GM12875 (cell line): ENCODE measurements at regions not wholly inside any gene's neighbourhood (a gene's known extent, or its start where the extent isn't known, plus 50 kb on each side); places are given as distances from the start of the nearest gene placed in this dataset.

Experiments used
- H3K4me3 ChIP-seq: one replicate; pipeline ENCODE4 v1.5.1; 2011; ENCODE audit warnings: low read depth, low read length, control low read depth
- CTCF ChIP-seq: IDR thresholded peaks from 2 replicates; pipeline ENCODE4 v1.5.1; 2011; ENCODE audit warnings: low read depth, mild to moderate bottlenecking, control low read depth, inconsistent platforms, low read length, moderate library complexity, borderline replicate concordance; ENCODE audit not compliant: insufficient read depth

- H3K4me3 ChIP-seq = no peak overlapping the region
- TF ChIP-seq CTCF = no peak
Observed at GRCh38 chr16:86681031-86681756, 102.8 kb downstream of the FOXL1 start.

- no peak overlapping the region for H3K4me3 ChIP-seq
- TF ChIP-seq CTCF = no peak
Observed at GRCh38 chr16:86681757-86682106, 103.4 kb downstream of the FOXL1 start.

GRCh38 chr16:86682219-86682904 lies 104.0 kb downstream of the FOXL1 start:
- H3K4me3 ChIP-seq = no peak overlapping the region
- TF ChIP-seq CTCF = no peak

DNA sequence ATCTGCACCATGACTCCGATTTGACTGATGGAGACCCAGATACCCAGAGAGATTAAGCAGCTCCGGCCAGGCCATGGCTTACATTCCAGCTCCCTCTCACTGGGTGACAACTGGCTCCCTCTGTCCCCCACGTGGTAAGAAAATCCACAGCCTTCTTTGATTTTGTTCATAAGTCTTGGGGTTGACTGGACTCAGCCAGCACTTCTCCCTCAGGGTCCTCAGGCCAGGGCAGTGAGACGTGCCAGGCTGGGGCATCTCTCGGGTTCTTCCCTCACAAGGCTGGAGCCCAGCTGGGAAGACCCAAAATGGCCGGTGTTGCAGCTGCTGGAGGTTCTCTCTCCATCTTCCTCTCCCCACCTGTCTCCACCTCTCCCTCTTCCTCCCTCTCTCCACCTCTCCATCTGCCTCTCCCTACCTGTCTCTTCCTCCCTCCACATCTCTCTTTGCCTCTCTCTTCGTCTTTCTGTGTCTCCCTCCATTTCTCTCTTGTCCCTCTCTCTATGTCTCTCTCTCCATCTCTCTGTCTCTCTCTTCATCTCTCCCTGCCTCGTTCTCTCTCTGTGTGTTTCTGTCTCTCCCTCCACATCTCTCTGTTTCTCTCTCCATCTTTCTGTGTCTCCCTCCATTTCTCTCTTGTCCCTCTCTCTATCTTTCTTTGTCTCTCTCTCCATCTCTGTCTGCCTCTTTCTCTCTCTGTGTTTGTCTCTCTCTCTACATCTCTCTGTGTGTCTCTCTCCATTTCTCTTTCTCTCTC lies 105.3 kb downstream of the FOXL1 start:
- no peak overlapping the region for H3K4me3 ChIP-seq
- no peak for TF ChIP-seq CTCF

- no peak for TF ChIP-seq CTCF
- no peak overlapping the region for H3K4me3 ChIP-seq
Observed at GRCh38 chr16:86685076-86685475, 106.7 kb downstream of the FOXL1 start.

DNA sequence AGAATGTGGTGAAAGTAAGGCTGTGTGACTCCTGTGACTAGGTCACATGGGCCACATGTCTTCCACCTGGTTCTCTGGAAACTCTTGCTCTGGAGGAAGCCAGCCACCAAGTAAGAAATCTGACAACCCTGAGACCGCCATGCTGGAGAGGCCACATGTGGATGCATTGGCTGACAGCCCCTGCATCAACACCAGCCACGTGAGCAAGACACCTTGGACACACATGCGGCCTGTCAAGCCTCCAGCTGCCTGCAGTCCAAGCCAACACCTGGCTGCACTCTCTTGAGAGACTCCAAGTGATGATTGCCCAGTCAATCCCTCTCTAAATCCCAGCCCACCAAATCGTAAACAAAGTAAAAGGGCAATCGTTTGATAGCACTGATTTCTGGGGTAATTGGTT lies 112.6 kb downstream of the FOXL1 start:
- TF ChIP-seq CTCF = no peak

More for the DNA sequence above, 112.6 kb downstream of the FOXL1 start:
- H3K4me3 ChIP-seq = no peak overlapping the region
